Progenitor cell of endocrine pancreas (in vitro differentiated cells): ENCODE measurements at regions not wholly inside any gene's neighbourhood (a gene's known extent, or its start where the extent isn't known, plus 50 kb on each side); places are given as distances from the start of the nearest gene placed in this dataset.

Source experiments
- DNase-seq: peaks from one replicate; pipeline ENCODE4 v3.0.0; 2021; ENCODE audit warnings: low spot score; ENCODE audit not compliant: unreplicated experiment
- H3K27ac Mint-ChIP-seq: 2 replicates; pipeline ENCODE4 v1.8.0; 2021; ENCODE audit warnings: mild to moderate bottlenecking, moderate library complexity, mixed read lengths
- H3K27me3 Mint-ChIP-seq: 2 replicates; pipeline ENCODE4 v1.8.0; 2021; ENCODE audit warnings: mixed read lengths
- H3K36me3 Mint-ChIP-seq: 2 replicates; pipeline ENCODE4 v1.8.0; 2022; ENCODE audit warnings: mixed read lengths; ENCODE audit not compliant: insufficient read depth
- H3K4me1 Mint-ChIP-seq: 2 replicates; pipeline ENCODE4 v1.8.0; 2021; ENCODE audit warnings: low read depth, mixed read lengths
- H3K4me3 Mint-ChIP-seq: 2 replicates; pipeline ENCODE4 v1.8.0; 2021; ENCODE audit warnings: low read depth, mild to moderate bottlenecking, moderate library complexity, mixed read lengths
- H3K9me3 Mint-ChIP-seq: 2 replicates; pipeline ENCODE4 v1.8.0; 2021; ENCODE audit warnings: low read depth, mixed read lengths
- CTCF ChIP-seq: fragments of 200-600 bp; sonication (generic); IDR thresholded peaks from one replicate; pipeline ENCODE4 v1.5.0; 2021; ENCODE audit warnings: antibody characterized with exemption, mild to moderate bottlenecking; ENCODE audit not compliant: unreplicated experiment

GRCh38 chr2:17257189-17257909 is 260.9 kb downstream of the RAD51AP2 start:
- no peaks in the 10 kb centered on the region for H3K4me1 Mint-ChIP-seq
- H3K27me3 Mint-ChIP-seq: peaks cover 4% of the 10 kb centered on the region
- no peak for DNase-seq
- no peaks in the 10 kb centered on the region for H3K36me3 Mint-ChIP-seq
- H3K9me3 Mint-ChIP-seq: no peaks in the 10 kb centered on the region
- no peak overlapping the region for H3K27ac Mint-ChIP-seq
- no peak for TF ChIP-seq CTCF
- no peak overlapping the region for H3K4me3 Mint-ChIP-seq

DNA sequence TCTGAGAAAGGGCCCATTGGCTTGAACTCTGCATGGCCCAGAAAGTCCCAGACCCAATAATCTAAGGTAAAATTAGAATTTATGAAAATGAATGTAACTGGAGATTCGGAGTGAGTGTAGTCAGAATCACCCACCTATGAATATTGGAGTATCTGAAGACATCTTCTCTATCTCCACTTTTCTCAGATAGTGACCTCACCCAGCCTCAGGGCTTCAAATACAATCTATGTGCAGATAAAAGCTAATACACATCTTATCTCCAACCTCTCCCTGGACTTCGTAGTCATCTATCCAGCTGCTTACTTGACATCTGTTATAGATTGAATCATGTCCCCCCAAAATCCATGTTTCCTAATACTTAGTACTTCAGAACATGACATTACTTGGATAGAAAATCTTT is 263.2 kb downstream of the RAD51AP2 start:
- Mint-ChIP-seq H3K27ac (no peak overlapping the region), H3K4me3 (no peak overlapping the region), H3K27me3 (peaks cover 4% of the 10 kb centered on the region), H3K36me3 (no peaks in the 10 kb centered on the region), H3K4me1 (no peaks in the 10 kb centered on the region), H3K9me3 (no peaks in the 10 kb centered on the region)
- no peak for TF ChIP-seq CTCF
- DNase-seq: no peak

- Mint-ChIP-seq H3K4me3 (no peak overlapping the region), H3K9me3 (no peaks in the 10 kb centered on the region), H3K36me3 (no peaks in the 10 kb centered on the region), H3K27ac (no peak overlapping the region), H3K27me3 (peaks cover 4% of the 10 kb centered on the region), H3K4me1 (no peaks in the 10 kb centered on the region)
- no peak for TF ChIP-seq CTCF
- no peak for DNase-seq
Observed at GRCh38 chr2:17254421-17254820, 263.8 kb downstream of the RAD51AP2 start.

GRCh38 chr2:17252258-17252657 is 266.0 kb downstream of the RAD51AP2 start:
- no peak for TF ChIP-seq CTCF
- no peaks in the 10 kb centered on the region for H3K9me3 Mint-ChIP-seq
- peaks cover 4% of the 10 kb centered on the region for H3K27me3 Mint-ChIP-seq
- DNase-seq: no peak
- H3K4me3 Mint-ChIP-seq: no peak overlapping the region
- H3K27ac Mint-ChIP-seq: no peak overlapping the region
- no peaks in the 10 kb centered on the region for H3K36me3 Mint-ChIP-seq
- H3K4me1 Mint-ChIP-seq: no peaks in the 10 kb centered on the region

DNA sequence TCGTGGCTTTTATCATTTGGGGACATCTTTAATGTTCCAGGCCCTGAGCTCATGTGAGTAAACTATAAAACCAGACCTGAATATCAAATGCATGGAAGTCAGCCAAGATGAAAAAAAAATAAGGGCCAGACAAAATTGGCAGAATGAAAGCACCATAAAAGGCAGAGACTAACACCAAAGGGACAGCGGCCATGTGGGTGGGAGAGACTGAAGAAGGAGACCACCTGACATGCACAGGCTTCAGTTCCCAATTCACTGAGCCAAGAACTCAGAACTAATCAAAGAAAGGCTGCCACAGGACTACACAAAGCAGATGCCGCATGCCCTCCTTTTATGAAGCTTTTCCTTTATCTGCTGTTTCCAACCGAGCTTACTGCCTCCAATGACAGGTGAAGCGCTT is 267.1 kb downstream of the RAD51AP2 start:
- H3K27me3 Mint-ChIP-seq: peaks cover under 1% of the 10 kb centered on the region
- H3K4me3 Mint-ChIP-seq: no peak overlapping the region

More for the DNA sequence above, 267.1 kb downstream of the RAD51AP2 start:
- H3K9me3 Mint-ChIP-seq: no peaks in the 10 kb centered on the region
- no peaks in the 10 kb centered on the region for H3K36me3 Mint-ChIP-seq
- no peak overlapping the region for H3K27ac Mint-ChIP-seq
- no peak for TF ChIP-seq CTCF
- DNase-seq: no peak
- no peaks in the 10 kb centered on the region for H3K4me1 Mint-ChIP-seq
